ENCODE measurements at regions not wholly inside any gene's neighbourhood (a gene's known extent, or its start where the extent isn't known, plus 50 kb on each side); places are given as distances from the start of the nearest gene placed in this dataset.

DNA sequence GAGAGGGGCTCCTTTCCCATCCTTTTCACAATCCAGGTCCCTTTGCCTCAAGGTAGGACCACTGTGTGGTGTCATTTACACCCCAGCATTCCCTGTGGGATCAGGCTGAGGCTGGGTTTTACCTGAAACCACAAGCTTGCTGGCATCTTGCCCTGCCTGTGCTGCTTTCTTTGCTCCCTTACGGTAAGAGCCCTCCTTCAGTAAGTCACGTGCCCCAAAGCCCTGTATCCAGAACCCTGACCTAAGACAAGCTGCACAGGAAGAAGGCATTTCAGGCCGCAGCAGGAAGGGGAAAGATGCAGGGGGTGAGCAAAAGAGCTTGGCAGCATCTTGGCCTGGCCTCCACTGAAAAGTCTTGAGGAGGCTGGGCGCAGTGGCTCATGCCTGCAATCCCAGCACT, 58.4 kb downstream of the KLHDC7A start:
- TF ChIP-seq, protein P1, sequence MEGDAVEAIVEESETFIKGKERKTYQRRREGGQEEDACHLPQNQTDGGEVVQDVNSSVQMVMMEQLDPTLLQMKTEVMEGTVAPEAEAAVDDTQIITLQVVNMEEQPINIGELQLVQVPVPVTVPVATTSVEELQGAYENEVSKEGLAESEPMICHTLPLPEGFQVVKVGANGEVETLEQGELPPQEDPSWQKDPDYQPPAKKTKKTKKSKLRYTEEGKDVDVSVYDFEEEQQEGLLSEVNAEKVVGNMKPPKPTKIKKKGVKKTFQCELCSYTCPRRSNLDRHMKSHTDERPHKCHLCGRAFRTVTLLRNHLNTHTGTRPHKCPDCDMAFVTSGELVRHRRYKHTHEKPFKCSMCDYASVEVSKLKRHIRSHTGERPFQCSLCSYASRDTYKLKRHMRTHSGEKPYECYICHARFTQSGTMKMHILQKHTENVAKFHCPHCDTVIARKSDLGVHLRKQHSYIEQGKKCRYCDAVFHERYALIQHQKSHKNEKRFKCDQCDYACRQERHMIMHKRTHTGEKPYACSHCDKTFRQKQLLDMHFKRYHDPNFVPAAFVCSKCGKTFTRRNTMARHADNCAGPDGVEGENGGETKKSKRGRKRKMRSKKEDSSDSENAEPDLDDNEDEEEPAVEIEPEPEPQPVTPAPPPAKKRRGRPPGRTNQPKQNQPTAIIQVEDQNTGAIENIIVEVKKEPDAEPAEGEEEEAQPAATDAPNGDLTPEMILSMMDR (IDR thresholded peaks at IDR 0.05; ENCODE audit: borderline replicate concordance, extremely low read depth, low read length, poor library complexity, severe bottlenecking) = no peak
- no peak for TF ChIP-seq EZH2 (IDR thresholded peaks at IDR 0.05; ENCODE audit: borderline replicate concordance, low read depth, low read length, severe bottlenecking)

All from DND-41 (cell line).